ENCODE measurements at regions not wholly inside any gene's neighbourhood (a gene's known extent, or its start where the extent isn't known, plus 50 kb on each side); places are given as distances from the start of the nearest gene placed in this dataset.

GRCh38 chr6:134534708-134535149 is 216.8 kb upstream of the SGK1 start:
- no peak for TF ChIP-seq CTCF (IDR thresholded peaks at IDR 0.05; ENCODE audit: unreplicated experiment in 3 of 3)
- Mint-ChIP-seq H3K27me3 (ENCODE audit: low read depth) (no peaks in the 10 kb centered on the region), H3K4me3 (no peak overlapping the region), H3K36me3 (ENCODE audit: low read depth) (no peaks in the 10 kb centered on the region), H3K27ac (no peak overlapping the region), H3K9me3 (no peaks in the 10 kb centered on the region), H3K4me1 (peaks cover 23% of the 10 kb centered on the region)

GRCh38 chr6:134533991-134534390 is 216.1 kb upstream of the SGK1 start:
- Mint-ChIP-seq H3K27me3 (ENCODE audit: low read depth) (no peaks in the 10 kb centered on the region), H3K36me3 (ENCODE audit: low read depth) (no peaks in the 10 kb centered on the region), H3K27ac (no peak overlapping the region), H3K4me1 (peaks cover 27% of the 10 kb centered on the region), H3K4me3 (no peak overlapping the region), H3K9me3 (no peaks in the 10 kb centered on the region)
- no peak for TF ChIP-seq CTCF (IDR thresholded peaks at IDR 0.05; ENCODE audit: unreplicated experiment in 3 of 3)

GRCh38 chr6:134532694-134533624 is 215.0 kb upstream of the SGK1 start:
- Mint-ChIP-seq H3K9me3 (no peaks in the 10 kb centered on the region), H3K36me3 (ENCODE audit: low read depth) (no peaks in the 10 kb centered on the region), H3K4me3 (peak overlapping the region in 1 of 3 experiments; percentile 23), H3K27me3 (ENCODE audit: low read depth) (no peaks in the 10 kb centered on the region), H3K27ac (peak overlapping the region; percentile 24 to 38 (median 30)), H3K4me1 (peaks cover 27% of the 10 kb centered on the region)
- no peak for TF ChIP-seq CTCF (IDR thresholded peaks at IDR 0.05; ENCODE audit: unreplicated experiment in 3 of 3)

- peak overlapping the region in 2 of 3 experiments; percentile 17 to 30 for H3K27ac Mint-ChIP-seq
- TF ChIP-seq CTCF (IDR thresholded peaks at IDR 0.05; ENCODE audit: unreplicated experiment in 3 of 3) = no peak
- H3K4me1 Mint-ChIP-seq = peaks cover 33% of the 10 kb centered on the region
These were observed 213.7 kb upstream of the SGK1 start for GRCh38 chr6:134531611-134532010.

GRCh38 chr6:134531188-134531551 is 213.3 kb upstream of the SGK1 start:
- TF ChIP-seq CTCF (IDR thresholded peaks at IDR 0.05; ENCODE audit: unreplicated experiment in 3 of 3) = no peak

More at GRCh38 chr6:134531611-134532010, 213.7 kb upstream of the SGK1 start:
- Mint-ChIP-seq H3K27me3 (ENCODE audit: low read depth) (no peaks in the 10 kb centered on the region), H3K9me3 (no peaks in the 10 kb centered on the region), H3K4me3 (peak overlapping the region in 1 of 3 experiments; percentile 2), H3K36me3 (ENCODE audit: low read depth) (no peaks in the 10 kb centered on the region)

More at GRCh38 chr6:134531188-134531551, 213.3 kb upstream of the SGK1 start:
- H3K27ac Mint-ChIP-seq = peak overlapping the region in 1 of 3 experiments; percentile 30
- H3K4me1 Mint-ChIP-seq = peaks cover 33% of the 10 kb centered on the region
- no peaks in the 10 kb centered on the region for H3K36me3 Mint-ChIP-seq (ENCODE audit: low read depth)
- H3K4me3 Mint-ChIP-seq = no peak overlapping the region
- H3K27me3 Mint-ChIP-seq (ENCODE audit: low read depth) = no peaks in the 10 kb centered on the region
- H3K9me3 Mint-ChIP-seq = no peaks in the 10 kb centered on the region
